ENCODE measurements at regions not wholly inside any gene's neighbourhood (a gene's known extent, or its start where the extent isn't known, plus 50 kb on each side); places are given as distances from the start of the nearest gene placed in this dataset.

GRCh38 chr6:144854654-144855053, 569.5 kb downstream of the UTRN start:
- no peak for DNase-seq

GRCh38 chr6:144855375-144855774, 570.2 kb downstream of the UTRN start:
- DNase-seq: no peak

- no peak for DNase-seq
These were observed 570.8 kb downstream of the UTRN start for GRCh38 chr6:144855812-144856531.

- DNase-seq: no peak
These were observed 571.5 kb downstream of the UTRN start for GRCh38 chr6:144856622-144857021.

GRCh38 chr6:144857086-144857485, 572.0 kb downstream of the UTRN start:
- no peak for DNase-seq

GRCh38 chr6:144862769-144863168, 577.6 kb downstream of the UTRN start:
- DNase-seq: no peak

- DNase-seq: no peak
These were observed 582.6 kb downstream of the UTRN start for GRCh38 chr6:144867761-144868160.

- no peak for DNase-seq
These were observed 585.6 kb downstream of the UTRN start for GRCh38 chr6:144870782-144871181.

GRCh38 chr6:144873623-144874378, 588.7 kb downstream of the UTRN start:
- DNase-seq: no peak

- DNase-seq: no peak
These were observed 591.6 kb downstream of the UTRN start for GRCh38 chr6:144876689-144877088.

GRCh38 chr6:144877118-144877517, 592.0 kb downstream of the UTRN start:
- DNase-seq: no peak

- DNase-seq: no peak
These were observed 593.4 kb downstream of the UTRN start for GRCh38 chr6:144878577-144878976.

GRCh38 chr6:144879436-144879835, 594.3 kb downstream of the UTRN start:
- DNase-seq: no peak

GRCh38 chr6:144882425-144882824, 597.3 kb downstream of the UTRN start:
- DNase-seq: no peak

- no peak for DNase-seq
These were observed 598.8 kb downstream of the UTRN start for GRCh38 chr6:144883915-144884314.

GRCh38 chr6:144885817-144886216, 600.7 kb downstream of the UTRN start:
- no peak for DNase-seq

GRCh38 chr6:144886682-144887081, 601.5 kb downstream of the UTRN start:
- no peak for DNase-seq

- DNase-seq: no peak
These were observed 603.5 kb downstream of the UTRN start for GRCh38 chr6:144888621-144889020.

GRCh38 chr6:144893680-144894151, 608.6 kb downstream of the UTRN start:
- DNase-seq: no peak

GRCh38 chr6:144894240-144894639, 609.1 kb downstream of the UTRN start:
- DNase-seq: no peak

- no peak for DNase-seq
These were observed 610.5 kb downstream of the UTRN start for GRCh38 chr6:144895313-144896278.

- DNase-seq: no peak
These were observed 611.2 kb downstream of the UTRN start for GRCh38 chr6:144896289-144896688.

GRCh38 chr6:144896871-144897270, 611.7 kb downstream of the UTRN start:
- DNase-seq: no peak

All from NCI-H1930 (cell line).